ENCODE measurements at regions not wholly inside any gene's neighbourhood (a gene's known extent, or its start where the extent isn't known, plus 50 kb on each side); places are given as distances from the start of the nearest gene placed in this dataset.

- TF ChIP-seq, protein P1, sequence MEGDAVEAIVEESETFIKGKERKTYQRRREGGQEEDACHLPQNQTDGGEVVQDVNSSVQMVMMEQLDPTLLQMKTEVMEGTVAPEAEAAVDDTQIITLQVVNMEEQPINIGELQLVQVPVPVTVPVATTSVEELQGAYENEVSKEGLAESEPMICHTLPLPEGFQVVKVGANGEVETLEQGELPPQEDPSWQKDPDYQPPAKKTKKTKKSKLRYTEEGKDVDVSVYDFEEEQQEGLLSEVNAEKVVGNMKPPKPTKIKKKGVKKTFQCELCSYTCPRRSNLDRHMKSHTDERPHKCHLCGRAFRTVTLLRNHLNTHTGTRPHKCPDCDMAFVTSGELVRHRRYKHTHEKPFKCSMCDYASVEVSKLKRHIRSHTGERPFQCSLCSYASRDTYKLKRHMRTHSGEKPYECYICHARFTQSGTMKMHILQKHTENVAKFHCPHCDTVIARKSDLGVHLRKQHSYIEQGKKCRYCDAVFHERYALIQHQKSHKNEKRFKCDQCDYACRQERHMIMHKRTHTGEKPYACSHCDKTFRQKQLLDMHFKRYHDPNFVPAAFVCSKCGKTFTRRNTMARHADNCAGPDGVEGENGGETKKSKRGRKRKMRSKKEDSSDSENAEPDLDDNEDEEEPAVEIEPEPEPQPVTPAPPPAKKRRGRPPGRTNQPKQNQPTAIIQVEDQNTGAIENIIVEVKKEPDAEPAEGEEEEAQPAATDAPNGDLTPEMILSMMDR (IDR thresholded peaks at IDR 0.05) = no peak
- TF ChIP-seq POLR2AphosphoS5 (IDR thresholded peaks at IDR 0.05) (no peak), POLR2A (IDR thresholded peaks at IDR 0.05) (no peak)
Observed at GRCh38 chrX:147779173-147779572, 132.5 kb upstream of the FMR1 start.
